CD4-positive, alpha-beta T cell treated with Interferon gamma for 1 hour (primary cell): ENCODE measurements at regions not wholly inside any gene's neighbourhood (a gene's known extent, or its start where the extent isn't known, plus 50 kb on each side); places are given as distances from the start of the nearest gene placed in this dataset.
"Not testable (repeated sequence)": the region's sequence is repeated elsewhere in the genome, so short reads cannot be mapped to it uniquely, and the experiment has no call there.

ENCODE experiments used
- DNase-seq: peaks from one replicate; pipeline ENCODE4 v3.0.0-alpha.2; 2020

- DNase-seq, result no peak
Observed at GRCh38 chr3:182000447-182000846, 288.7 kb downstream of the SOX2 start.

GRCh38 chr3:182005219-182005618, 293.5 kb downstream of the SOX2 start:
- no peak for DNase-seq

- no peak for DNase-seq
Observed at GRCh38 chr3:182005701-182006100, 294.0 kb downstream of the SOX2 start.

DNA sequence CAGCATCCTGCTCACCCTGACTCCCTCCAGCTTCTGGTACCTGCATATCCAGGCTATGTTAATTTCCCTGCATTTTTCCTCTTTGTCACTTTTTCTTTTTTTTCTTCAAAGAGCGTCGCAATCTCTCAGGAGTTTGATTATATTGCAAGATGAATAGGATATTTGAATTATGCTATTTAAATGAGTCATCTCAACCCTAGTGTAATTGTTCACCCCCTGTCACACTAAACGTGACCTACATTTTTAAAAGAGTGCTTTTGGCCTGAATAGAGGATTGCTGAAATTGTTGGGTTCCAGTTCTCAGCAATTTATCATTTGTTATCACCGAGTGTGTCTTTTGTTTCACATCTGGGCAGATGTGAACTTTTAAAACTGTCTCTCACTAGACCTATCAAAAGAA, 294.7 kb downstream of the SOX2 start:
- no peak for DNase-seq

- DNase-seq, result no peak
Observed at GRCh38 chr3:182007441-182007840, 295.7 kb downstream of the SOX2 start.

- no peak for DNase-seq
Observed at GRCh38 chr3:182018361-182018760, 306.6 kb downstream of the SOX2 start.

DNA sequence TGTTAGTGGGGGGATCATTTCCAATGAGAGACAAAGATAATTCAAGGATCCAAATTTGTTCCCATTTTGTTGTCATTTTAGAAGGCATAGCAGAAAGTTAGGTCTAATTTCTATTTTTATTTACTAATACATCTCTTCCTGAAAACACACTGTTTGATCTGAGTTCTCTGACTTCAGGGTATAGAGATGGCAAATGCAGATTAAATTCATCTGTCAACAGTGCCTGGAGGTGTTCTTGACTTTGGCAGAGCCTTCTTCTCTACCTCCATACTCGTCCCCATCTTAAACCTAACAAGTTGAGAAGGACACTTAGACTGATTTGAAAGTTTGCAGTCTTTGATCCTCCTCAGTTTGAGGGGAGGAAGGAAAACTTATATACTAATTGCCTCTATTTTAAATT, 308.2 kb downstream of the SOX2 start:
- no peak for DNase-seq

DNA sequence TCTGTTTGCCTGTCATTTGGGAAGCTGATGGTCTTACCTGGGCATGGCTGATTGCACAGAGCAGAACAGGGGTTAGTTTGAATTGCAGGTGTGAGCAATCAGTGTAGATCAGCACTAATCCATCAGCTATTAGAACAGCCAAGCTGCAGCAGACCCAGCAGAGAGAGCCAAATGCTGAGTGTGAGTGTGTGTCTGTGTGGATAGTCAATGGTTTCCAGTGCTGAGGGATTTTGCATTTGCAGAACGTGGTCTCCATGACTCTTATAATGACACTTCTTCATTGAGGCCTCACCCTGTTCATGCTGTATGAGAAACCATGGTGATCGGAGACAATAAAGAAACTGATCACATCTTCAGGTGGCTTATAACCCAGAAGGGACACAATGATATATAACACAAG, 312.1 kb downstream of the SOX2 start:
- DNase-seq, result no peak

GRCh38 chr3:182027366-182027765, 315.6 kb downstream of the SOX2 start:
- no peak for DNase-seq

GRCh38 chr3:182028081-182028480, 316.4 kb downstream of the SOX2 start:
- DNase-seq, result no peak

GRCh38 chr3:182034231-182034630, 322.5 kb downstream of the SOX2 start:
- not testable (repeated sequence) for DNase-seq

- DNase-seq, result no peak
Observed at GRCh38 chr3:182035324-182035723, 323.6 kb downstream of the SOX2 start.

DNA sequence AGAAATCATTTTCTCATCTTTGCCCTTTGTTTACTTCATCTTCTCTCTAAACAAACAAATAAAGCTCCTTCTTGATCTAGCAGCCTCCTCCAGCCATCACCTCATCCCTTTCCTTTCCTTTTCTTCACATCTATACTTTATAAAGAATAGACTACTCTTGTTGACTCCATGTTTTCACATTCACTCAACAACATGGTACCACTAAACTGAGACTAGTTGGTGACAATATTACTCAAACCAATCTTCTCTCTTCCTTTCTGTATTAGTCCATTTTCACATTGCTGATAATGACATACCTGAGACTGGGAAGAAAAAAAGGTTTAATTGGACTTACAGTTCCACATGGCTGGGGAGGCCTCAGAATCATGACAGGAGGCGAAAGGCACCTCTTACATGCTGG, 324.7 kb downstream of the SOX2 start:
- no peak for DNase-seq

DNA sequence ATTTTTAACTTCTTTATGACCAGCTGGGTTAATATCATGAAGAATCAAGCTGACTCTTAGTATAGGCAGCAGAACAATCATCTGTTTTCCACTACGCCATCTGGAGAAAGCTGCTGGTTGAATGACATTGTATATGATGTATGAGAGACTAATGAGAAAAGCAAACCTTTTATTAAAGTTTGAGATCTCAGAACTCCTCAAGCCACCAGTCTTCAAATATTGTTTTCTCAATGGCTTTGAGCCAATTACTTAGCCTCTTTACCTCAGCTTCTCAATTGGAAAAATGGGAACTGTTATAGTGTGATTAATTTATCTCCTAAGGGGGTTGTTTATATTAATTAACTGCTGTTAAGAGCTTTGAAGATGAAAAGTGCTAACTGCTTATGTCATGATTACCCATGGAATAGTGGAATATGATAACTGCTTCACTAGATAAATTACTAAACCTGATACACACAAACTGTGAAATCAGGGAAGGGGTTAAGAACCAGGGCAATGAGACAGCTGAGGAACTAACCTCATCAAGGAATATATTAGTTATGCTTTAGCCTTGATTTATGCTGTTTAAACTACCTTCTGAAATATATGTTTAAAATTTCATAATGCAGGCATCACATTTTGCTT, 330.1 kb downstream of the SOX2 start:
- DNase-seq, result no peak

DNA sequence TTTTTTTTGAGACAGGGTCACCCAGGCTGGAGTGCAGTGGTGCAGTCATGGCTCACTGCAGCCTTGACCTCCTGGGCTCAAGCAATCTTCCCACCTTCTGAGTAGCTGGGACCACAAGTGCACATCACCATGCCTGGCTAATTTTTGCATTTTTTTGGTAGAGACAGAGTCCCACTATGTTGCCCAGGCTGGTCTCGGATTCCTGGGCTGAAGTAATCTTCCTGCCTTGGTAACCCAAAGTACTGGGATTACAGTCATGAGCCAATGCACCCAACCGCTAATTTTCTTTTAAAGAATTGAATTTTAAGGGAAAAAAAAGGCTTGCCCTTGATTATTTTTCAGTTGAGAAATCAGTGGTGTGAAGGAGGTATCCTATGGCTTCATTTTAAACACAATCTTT, 334.0 kb downstream of the SOX2 start:
- DNase-seq, result no peak

DNA sequence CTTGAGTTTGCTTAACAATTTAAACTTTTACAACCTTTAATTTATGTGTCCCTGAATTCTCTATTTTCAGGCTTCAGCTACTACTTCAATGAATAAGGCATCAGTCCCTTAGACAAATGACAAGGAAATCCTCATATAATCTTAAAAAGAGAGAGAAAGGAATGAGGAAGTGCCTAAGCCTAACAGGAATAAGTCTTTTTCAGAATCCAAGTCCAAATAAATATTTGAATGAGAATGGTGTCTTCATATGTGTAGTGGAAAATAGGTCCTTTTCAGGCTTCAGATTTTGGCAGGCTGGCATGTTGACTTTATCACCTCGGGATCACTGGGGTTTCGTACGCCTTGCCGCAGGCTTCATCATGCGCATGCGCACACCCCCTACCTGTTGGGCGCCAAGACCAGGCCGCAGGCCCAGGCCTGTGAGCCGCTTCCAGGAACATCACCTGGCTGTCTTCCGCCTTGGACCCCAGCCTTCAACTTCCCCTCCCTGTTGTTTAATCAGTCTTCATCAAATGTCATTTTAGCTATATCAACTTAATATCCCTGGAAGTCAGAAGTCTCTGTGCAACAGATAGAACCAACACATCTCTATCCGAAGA, 334.5 kb downstream of the SOX2 start:
- DNase-seq, result no peak

DNA sequence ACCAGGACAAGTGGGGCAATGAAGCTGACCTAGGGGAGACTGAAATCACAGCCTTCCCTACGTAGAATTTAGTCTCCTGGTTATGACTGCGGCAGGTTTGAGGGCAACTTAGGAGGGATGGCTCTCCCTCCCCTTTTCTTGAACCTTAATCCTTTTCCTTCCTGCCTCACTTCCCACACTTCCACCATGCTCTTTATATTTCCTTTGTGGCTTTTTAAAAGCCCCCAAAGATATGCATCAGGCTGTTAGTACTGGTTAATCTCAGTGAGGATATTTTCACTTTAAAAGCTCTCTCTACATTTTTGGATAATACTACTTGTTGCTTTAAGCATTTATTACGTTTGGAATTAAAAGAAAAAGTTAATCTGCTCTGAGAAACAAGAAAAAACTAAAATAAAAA, 339.2 kb downstream of the SOX2 start:
- no peak for DNase-seq

DNA sequence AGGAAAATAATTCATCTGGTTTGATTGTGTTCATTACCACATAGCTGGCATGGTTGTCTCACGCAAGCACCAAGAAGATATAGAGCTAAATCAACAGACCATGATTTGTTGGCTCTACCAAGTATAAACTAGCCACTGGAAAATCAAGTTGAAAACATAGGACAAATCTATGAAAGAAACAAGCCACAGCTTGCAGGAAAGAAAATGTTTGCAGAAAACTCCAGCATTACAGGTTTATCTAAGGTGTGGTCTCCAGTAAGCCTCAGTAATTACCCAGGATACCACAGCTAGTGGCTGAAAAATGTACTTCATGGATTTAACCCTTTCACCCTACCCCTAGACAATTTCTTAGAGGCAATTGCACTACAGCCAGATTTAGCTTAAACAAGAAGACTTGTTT, 340.6 kb downstream of the SOX2 start:
- no peak for DNase-seq

GRCh38 chr3:182052757-182053156, 341.0 kb downstream of the SOX2 start:
- DNase-seq, result no peak

DNA sequence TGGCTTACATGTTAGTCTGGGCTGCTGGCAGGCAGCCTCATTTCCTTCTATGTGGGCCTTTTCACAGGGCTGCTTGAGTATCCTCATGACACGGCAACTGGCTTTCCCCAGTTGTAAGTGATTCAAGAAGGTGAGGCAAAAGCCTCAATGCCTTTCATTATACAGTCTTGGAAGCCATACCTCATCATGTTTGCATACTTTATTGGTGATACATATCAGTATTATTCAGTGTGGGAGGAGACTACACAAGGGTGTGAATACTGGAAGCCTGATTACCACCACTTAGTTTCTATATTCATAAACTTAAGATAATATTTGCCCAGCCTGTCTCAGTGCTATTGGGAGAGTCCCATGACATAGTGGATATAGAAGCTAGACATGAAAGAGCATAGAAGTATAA, 346.8 kb downstream of the SOX2 start:
- no peak for DNase-seq

DNA sequence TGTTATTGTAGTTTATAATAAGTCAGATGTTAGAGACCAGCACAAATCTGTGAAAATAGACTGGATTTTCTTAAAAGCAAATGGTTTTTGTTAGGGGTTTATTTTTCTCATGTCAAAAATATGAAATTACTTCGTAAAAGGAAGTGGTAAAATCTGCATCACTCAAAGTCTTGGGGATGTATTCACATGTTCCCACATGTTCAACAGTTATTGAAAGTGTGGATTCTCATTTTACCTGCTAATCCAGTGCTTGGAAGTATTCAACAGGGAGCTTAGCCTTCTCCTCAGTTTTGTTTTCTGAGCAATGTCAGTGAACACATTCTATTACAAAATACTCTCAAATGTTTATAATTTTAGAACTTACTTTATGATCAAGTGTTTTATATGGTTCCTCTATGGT, 352.0 kb downstream of the SOX2 start:
- no peak for DNase-seq

DNA sequence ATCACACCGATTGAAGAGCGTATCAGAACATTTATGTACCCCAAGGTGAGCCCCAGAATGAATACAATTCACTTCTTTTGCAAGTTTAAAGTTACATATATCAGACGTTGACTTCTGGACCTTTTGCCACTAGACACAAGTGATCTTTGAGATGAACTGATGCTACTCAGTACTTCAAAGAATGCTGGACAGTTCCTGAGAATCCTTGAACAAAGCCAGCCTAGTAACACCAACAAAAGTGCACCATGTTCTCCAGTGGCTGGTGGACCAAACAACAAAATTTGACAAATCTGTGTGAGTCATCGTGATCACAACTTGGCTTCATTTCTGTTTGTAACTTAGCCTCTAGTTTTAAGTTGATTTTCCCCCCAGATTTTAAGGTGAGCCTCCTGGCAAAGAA, 355.7 kb downstream of the SOX2 start:
- DNase-seq, result no peak

DNA sequence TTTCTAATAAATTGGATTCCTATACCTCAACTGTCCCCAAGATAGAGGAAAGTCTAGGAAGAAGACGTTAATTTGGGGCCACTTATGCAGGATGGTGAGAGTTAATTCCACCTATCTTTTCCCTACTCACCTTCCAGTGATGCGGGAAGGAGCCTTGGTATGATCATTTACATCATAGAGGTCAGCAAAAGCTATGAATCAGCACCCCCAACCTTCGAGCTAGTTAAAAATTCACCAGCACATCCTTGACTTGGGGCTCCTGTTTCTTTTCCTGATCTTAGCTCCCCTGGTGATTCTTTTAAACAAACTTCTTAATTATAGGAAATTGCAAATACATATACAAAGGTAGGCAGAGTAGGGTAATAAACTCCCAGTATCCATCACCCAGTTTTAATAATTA, 366.6 kb downstream of the SOX2 start:
- DNase-seq, result no peak

- no peak for DNase-seq
Observed at GRCh38 chr3:182078929-182079328, 367.2 kb downstream of the SOX2 start.

DNA sequence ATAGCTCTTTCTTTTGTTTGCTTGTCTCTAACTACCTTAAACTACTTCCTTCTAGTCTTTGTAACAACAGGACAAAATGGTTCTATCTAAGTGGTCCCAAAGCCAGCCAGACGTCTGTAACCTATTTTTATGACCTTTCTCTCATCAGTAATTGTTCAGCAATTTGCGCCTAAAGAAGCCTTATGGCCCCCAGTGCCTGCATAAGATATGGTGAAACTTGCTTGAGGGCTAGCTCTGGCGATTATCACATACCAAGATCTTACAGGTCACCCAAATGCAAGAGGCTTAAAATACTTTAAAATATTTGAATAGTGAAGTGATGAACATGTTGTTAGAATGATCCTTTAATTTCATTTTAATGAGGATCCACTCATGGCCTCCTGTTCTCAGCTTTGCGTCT, 369.4 kb downstream of the SOX2 start:
- no peak for DNase-seq
